ENCODE measurements at regions not wholly inside any gene's neighbourhood (a gene's known extent, or its start where the extent isn't known, plus 50 kb on each side); places are given as distances from the start of the nearest gene placed in this dataset.

DNA sequence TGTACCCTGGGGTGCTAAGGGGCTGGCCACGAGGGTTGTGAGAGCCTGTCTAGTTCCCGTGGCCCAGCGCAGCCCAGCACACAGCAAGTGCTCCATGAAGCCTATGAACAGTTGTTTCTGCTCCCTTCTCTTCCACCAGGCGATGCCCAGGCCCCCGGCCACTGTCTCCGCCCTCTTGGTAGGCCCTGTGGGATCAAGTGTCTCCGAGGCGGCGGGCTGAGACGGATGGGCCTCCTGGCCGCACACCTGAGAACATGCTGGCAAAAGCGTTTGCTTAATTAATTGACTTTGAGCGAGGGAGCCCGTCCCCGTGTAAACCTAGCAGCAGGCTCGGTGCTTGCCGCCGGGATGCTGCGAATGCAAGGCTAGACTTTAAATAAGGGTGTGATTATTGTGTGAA lies 129.7 kb upstream of the GSE1 start:
- no peaks in the 10 kb centered on the region for H3F3A ChIP-seq (ENCODE audit: insufficient read depth, low read length, poor library complexity, severe bottlenecking)
- H4K20me1 ChIP-seq (ENCODE audit: insufficient read depth) = no peaks in the 10 kb centered on the region
- no peak overlapping the region for H3K4me2 ChIP-seq (ENCODE audit: low read length)
- H3K4me3 ChIP-seq (ENCODE audit: low read length) = no peak overlapping the region
- H2AFZ ChIP-seq (ENCODE audit: low read depth, low read length) = no peak overlapping the region
- no peaks in the 10 kb centered on the region for H3K27me3 ChIP-seq (ENCODE audit: insufficient read depth, low read depth, low read length)
- no peaks in the 10 kb centered on the region for H3K36me3 ChIP-seq (ENCODE audit: insufficient read depth, low read length)
- no peaks in the 10 kb centered on the region for H3K79me2 ChIP-seq (replicated peaks; ENCODE audit: insufficient read depth, low read length)
- no peak overlapping the region for H3K9ac ChIP-seq (ENCODE audit: low read length)
- H3K9me2 ChIP-seq (ENCODE audit: insufficient read depth, low read length) = no peaks in the 10 kb centered on the region
- H3K9me3 ChIP-seq (ENCODE audit: low read length) = no peaks in the 10 kb centered on the region
- no peak overlapping the region for H3K27ac ChIP-seq (ENCODE audit: low read length)
- TF ChIP-seq EZH2 (IDR thresholded peaks at IDR 0.05; ENCODE audit: borderline replicate concordance, insufficient read depth, low read length, poor library complexity, severe bottlenecking) = no peak
- no peak for TF ChIP-seq POLR2AphosphoS5 (IDR thresholded peaks at IDR 0.05)

DNA sequence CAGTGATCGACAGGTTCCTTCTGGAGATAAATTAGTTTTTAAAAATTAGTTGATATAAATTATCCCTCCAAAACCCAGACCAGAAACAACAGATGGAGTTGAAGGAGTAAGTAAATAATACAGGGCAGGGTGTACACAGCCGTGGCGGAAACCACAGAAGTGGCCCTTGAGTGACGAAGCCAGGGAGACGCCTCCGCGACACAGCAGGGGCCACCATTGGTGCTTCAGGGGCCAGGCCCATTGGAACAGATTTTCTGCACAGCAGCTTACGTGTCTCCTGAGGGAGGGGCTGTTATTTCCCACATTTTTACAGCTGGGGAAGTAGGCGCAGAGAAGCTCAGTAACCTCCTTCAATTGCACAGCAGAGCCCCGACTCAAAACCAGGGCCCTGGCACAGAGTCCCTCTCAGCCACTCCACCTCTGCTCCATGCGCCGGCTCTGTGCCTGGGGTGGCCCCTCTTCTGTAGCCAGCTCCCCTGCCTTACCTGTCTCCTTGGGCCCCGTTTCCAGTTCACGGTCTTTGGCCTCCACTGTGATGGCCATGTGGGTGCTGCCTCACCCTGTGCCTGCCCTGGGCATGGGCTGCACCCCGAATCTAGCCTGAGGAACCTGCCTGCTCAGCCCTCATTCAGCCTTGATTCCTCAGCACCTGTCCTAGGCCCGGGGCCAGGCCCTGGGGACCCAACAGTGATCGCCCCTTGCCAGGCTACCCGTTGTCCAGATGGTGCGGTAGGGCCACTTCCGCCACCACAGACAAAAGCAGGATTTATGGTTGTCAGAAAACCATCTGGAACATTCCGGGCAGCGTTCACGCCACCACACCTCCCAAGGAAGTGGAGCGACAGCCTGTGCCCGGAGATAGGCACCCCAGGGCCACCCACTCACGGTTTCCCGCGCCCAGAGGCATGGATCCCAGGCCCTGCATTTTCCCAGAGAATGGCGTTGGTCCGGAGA lies 128.5 kb upstream of the GSE1 start:
- H3K27ac ChIP-seq (ENCODE audit: low read length) = peak overlapping the region; percentile 3
- no peaks in the 10 kb centered on the region for H3K79me2 ChIP-seq (replicated peaks; ENCODE audit: insufficient read depth, low read length)
- no peak overlapping the region for H3K4me2 ChIP-seq (ENCODE audit: low read length)
- H3K9me3 ChIP-seq (ENCODE audit: low read length) = no peaks in the 10 kb centered on the region
- no peaks in the 10 kb centered on the region for H3K27me3 ChIP-seq (ENCODE audit: insufficient read depth, low read depth, low read length)
- TF ChIP-seq SMC3 (conservative IDR thresholded peaks at IDR 0.05; ENCODE audit: poor library complexity) = no peak
- TF ChIP-seq, protein P1, sequence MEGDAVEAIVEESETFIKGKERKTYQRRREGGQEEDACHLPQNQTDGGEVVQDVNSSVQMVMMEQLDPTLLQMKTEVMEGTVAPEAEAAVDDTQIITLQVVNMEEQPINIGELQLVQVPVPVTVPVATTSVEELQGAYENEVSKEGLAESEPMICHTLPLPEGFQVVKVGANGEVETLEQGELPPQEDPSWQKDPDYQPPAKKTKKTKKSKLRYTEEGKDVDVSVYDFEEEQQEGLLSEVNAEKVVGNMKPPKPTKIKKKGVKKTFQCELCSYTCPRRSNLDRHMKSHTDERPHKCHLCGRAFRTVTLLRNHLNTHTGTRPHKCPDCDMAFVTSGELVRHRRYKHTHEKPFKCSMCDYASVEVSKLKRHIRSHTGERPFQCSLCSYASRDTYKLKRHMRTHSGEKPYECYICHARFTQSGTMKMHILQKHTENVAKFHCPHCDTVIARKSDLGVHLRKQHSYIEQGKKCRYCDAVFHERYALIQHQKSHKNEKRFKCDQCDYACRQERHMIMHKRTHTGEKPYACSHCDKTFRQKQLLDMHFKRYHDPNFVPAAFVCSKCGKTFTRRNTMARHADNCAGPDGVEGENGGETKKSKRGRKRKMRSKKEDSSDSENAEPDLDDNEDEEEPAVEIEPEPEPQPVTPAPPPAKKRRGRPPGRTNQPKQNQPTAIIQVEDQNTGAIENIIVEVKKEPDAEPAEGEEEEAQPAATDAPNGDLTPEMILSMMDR (IDR thresholded peaks at IDR 0.05; ENCODE audit: poor library complexity, severe bottlenecking) = no peak
- no peaks in the 10 kb centered on the region for H4K20me1 ChIP-seq (ENCODE audit: insufficient read depth)
- no peak overlapping the region for H3K4me3 ChIP-seq (ENCODE audit: low read length)
- no peaks in the 10 kb centered on the region for H3K9me2 ChIP-seq (ENCODE audit: insufficient read depth, low read length)
- no peak overlapping the region for H2AFZ ChIP-seq (ENCODE audit: low read depth, low read length)
- H3K9ac ChIP-seq (ENCODE audit: low read length) = no peak overlapping the region
- H3F3A ChIP-seq (ENCODE audit: insufficient read depth, low read length, poor library complexity, severe bottlenecking) = no peaks in the 10 kb centered on the region
- no peaks in the 10 kb centered on the region for H3K36me3 ChIP-seq (ENCODE audit: insufficient read depth, low read length)

DNA sequence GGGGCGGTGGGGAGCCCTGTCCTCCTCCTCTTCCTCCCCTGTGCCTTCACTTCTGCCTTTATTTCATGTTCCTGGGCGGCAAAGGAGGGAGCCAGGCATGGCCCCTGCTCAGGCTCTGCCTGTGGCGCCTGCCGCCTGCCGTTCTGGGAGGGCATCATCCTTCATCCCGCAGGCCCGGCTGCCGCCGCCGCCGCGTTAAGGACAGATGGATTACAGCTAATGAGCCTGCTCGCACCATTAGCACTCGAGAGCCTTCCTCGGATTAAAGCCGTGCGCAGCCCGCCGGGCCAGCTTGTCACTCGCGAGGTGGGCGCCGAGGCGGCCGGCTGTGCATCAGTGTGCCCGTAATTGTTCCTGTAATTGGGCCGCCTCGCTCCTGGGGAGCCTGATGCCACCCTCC lies 127.7 kb upstream of the GSE1 start:
- H3K27me3 ChIP-seq (ENCODE audit: insufficient read depth, low read depth, low read length) = no peaks in the 10 kb centered on the region
- H3K4me3 ChIP-seq (ENCODE audit: low read length) = no peak overlapping the region
- TF ChIP-seq TAF1 (IDR thresholded peaks at IDR 0.05; ENCODE audit: low read depth) (no peak), POLR2AphosphoS5 (IDR thresholded peaks at IDR 0.05) (no peak), RAD21 (conservative IDR thresholded peaks at IDR 0.05) (no peak), MXI1 (conservative IDR thresholded peaks at IDR 0.05; ENCODE audit: poor library complexity, severe bottlenecking) (no peak), EP300 (conservative IDR thresholded peaks at IDR 0.05; ENCODE audit: poor library complexity, severe bottlenecking) (no peak), EZH2 (IDR thresholded peaks at IDR 0.05; ENCODE audit: borderline replicate concordance, insufficient read depth, low read length, poor library complexity, severe bottlenecking) (no peak), SMC3 (conservative IDR thresholded peaks at IDR 0.05; ENCODE audit: poor library complexity) (no peak)
- TF ChIP-seq, protein P2, sequence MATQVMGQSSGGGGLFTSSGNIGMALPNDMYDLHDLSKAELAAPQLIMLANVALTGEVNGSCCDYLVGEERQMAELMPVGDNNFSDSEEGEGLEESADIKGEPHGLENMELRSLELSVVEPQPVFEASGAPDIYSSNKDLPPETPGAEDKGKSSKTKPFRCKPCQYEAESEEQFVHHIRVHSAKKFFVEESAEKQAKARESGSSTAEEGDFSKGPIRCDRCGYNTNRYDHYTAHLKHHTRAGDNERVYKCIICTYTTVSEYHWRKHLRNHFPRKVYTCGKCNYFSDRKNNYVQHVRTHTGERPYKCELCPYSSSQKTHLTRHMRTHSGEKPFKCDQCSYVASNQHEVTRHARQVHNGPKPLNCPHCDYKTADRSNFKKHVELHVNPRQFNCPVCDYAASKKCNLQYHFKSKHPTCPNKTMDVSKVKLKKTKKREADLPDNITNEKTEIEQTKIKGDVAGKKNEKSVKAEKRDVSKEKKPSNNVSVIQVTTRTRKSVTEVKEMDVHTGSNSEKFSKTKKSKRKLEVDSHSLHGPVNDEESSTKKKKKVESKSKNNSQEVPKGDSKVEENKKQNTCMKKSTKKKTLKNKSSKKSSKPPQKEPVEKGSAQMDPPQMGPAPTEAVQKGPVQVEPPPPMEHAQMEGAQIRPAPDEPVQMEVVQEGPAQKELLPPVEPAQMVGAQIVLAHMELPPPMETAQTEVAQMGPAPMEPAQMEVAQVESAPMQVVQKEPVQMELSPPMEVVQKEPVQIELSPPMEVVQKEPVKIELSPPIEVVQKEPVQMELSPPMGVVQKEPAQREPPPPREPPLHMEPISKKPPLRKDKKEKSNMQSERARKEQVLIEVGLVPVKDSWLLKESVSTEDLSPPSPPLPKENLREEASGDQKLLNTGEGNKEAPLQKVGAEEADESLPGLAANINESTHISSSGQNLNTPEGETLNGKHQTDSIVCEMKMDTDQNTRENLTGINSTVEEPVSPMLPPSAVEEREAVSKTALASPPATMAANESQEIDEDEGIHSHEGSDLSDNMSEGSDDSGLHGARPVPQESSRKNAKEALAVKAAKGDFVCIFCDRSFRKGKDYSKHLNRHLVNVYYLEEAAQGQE (IDR thresholded peaks at IDR 0.05; ENCODE audit: borderline replicate concordance) = no peak
- TF ChIP-seq, protein P1 (IDR thresholded peaks at IDR 0.05; ENCODE audit: poor library complexity, severe bottlenecking) = no peak
- H3K9ac ChIP-seq (ENCODE audit: low read length) = no peak overlapping the region
- H3K27ac ChIP-seq (ENCODE audit: low read length) = peak overlapping the region; percentile 3
- H3K79me2 ChIP-seq (replicated peaks; ENCODE audit: insufficient read depth, low read length) = no peaks in the 10 kb centered on the region
- H3K4me2 ChIP-seq (ENCODE audit: low read length) = no peak overlapping the region
- H3K36me3 ChIP-seq (ENCODE audit: insufficient read depth, low read length) = no peaks in the 10 kb centered on the region
- H3F3A ChIP-seq (ENCODE audit: insufficient read depth, low read length, poor library complexity, severe bottlenecking) = no peaks in the 10 kb centered on the region
- H2AFZ ChIP-seq (ENCODE audit: low read depth, low read length) = no peak overlapping the region
- H3K9me3 ChIP-seq (ENCODE audit: low read length) = no peaks in the 10 kb centered on the region
- no peaks in the 10 kb centered on the region for H4K20me1 ChIP-seq (ENCODE audit: insufficient read depth)
- no peaks in the 10 kb centered on the region for H3K9me2 ChIP-seq (ENCODE audit: insufficient read depth, low read length)
